ENCODE measurements at regions not wholly inside any gene's neighbourhood (a gene's known extent, or its start where the extent isn't known, plus 50 kb on each side); places are given as distances from the start of the nearest gene placed in this dataset.
"Not testable (repeated sequence)": the region's sequence is repeated elsewhere in the genome, so short reads cannot be mapped to it uniquely, and the experiment has no call there.

- no peak overlapping the region for H3K4me3 ChIP-seq (ENCODE audit: low read length)
- Mint-ChIP-seq H3K27ac (no peak overlapping the region), H3K9me3 (peaks cover 0 to 8% (median 0%) of the 10 kb centered on the region in 11 donors), H3K36me3 (no peaks in the 10 kb centered on the region), H3K4me3 (no peak overlapping the region), H3K4me1 (no peaks in the 10 kb centered on the region), H3K27me3 (peaks cover 0 to 13% (median 7%) of the 10 kb centered on the region in 5 donors)
- H3K4me1 ChIP-seq (ENCODE audit: control insufficient read depth in 2 of 2, insufficient read depth in 2 of 2, low read length in 2 of 2): no peaks in the 10 kb centered on the region
- H3K27ac ChIP-seq (ENCODE audit: low read depth, low read length): no peak overlapping the region
- H3K9me3 ChIP-seq (ENCODE audit: control insufficient read depth in 2 of 3, low read length in 3 of 3): no peaks in the 10 kb centered on the region
- ChIA-PET CTCF (no interaction called here), POLR2A (no interaction called here)
- ATAC-seq (no peak), DNase-seq (no peak)
- H3K27me3 ChIP-seq (ENCODE audit: control insufficient read depth in 2 of 2, insufficient read depth in 2 of 2, low read length in 2 of 2): no peaks in the 10 kb centered on the region
- H3K36me3 ChIP-seq (ENCODE audit: control insufficient read depth in 2 of 3, insufficient read depth in 3 of 3, low read length in 3 of 3): no peaks in the 10 kb centered on the region
- intact Hi-C loops (cut with micrococcal nuclease): no loop called here
Measured at GRCh38 chr12:131407221-131408035, 303.5 kb upstream of the SFSWAP start.

- Histone ChIP-seq H3K36me3 (ENCODE audit: control insufficient read depth in 2 of 3, insufficient read depth in 3 of 3, low read length in 3 of 3) (no peaks in the 10 kb centered on the region), H3K9me3 (ENCODE audit: control insufficient read depth in 2 of 3, low read length in 3 of 3) (no peaks in the 10 kb centered on the region), H3K4me1 (ENCODE audit: control insufficient read depth in 2 of 2, insufficient read depth in 2 of 2, low read length in 2 of 2) (no peaks in the 10 kb centered on the region), H3K4me3 (ENCODE audit: low read length) (no peak overlapping the region), H3K27ac (ENCODE audit: low read depth, low read length) (no peak overlapping the region), H3K27me3 (ENCODE audit: control insufficient read depth in 2 of 2, insufficient read depth in 2 of 2, low read length in 2 of 2) (no peaks in the 10 kb centered on the region)
- DNase-seq (no peak), ATAC-seq (no peak)
- intact Hi-C loops (cut with micrococcal nuclease): no loop called here
- ChIA-PET POLR2A (no interaction called here), CTCF (no interaction called here)
- no peaks in the 10 kb centered on the region for H3K36me3 Mint-ChIP-seq
- peaks cover 0 to 8% (median 0%) of the 10 kb centered on the region in 11 donors for H3K9me3 Mint-ChIP-seq
- H3K27me3 Mint-ChIP-seq: peaks cover 0 to 17% (median 9%) of the 10 kb centered on the region in 5 donors
- H3K4me1 Mint-ChIP-seq: no peaks in the 10 kb centered on the region
- no peak overlapping the region for H3K4me3 Mint-ChIP-seq
- no peak overlapping the region for H3K27ac Mint-ChIP-seq
Measured at GRCh38 chr12:131408036-131408365, 302.9 kb upstream of the SFSWAP start.

GRCh38 chr12:131408484-131408883 lies 302.4 kb upstream of the SFSWAP start:
- CTCF ChIA-PET: interaction anchor here (0.6 kb wide), 1 partner anchor 94 kb away, joined by 3 read pairs; no protein-coding TSS in a partner anchor
- no peaks in the 10 kb centered on the region for H3K4me1 Mint-ChIP-seq
- peaks cover 0 to 8% (median 0%) of the 10 kb centered on the region in 11 donors for H3K9me3 Mint-ChIP-seq
- no peaks in the 10 kb centered on the region for H3K36me3 Mint-ChIP-seq
- no peak overlapping the region for H3K27ac Mint-ChIP-seq
- no peaks in the 10 kb centered on the region for H3K4me1 ChIP-seq (ENCODE audit: control insufficient read depth in 2 of 2, insufficient read depth in 2 of 2, low read length in 2 of 2)
- POLR2A ChIA-PET: no interaction called here
- intact Hi-C loops (cut with micrococcal nuclease): no loop called here
- DNase-seq: no peak
- H3K27ac ChIP-seq (ENCODE audit: low read depth, low read length): no peak overlapping the region
- no peak for ATAC-seq
- H3K36me3 ChIP-seq (ENCODE audit: control insufficient read depth in 2 of 3, insufficient read depth in 3 of 3, low read length in 3 of 3): no peaks in the 10 kb centered on the region
- H3K4me3 Mint-ChIP-seq: no peak overlapping the region
- peaks cover 0 to 17% (median 9%) of the 10 kb centered on the region in 5 donors for H3K27me3 Mint-ChIP-seq
- no peak overlapping the region for H3K4me3 ChIP-seq (ENCODE audit: low read length)
- no peaks in the 10 kb centered on the region for H3K27me3 ChIP-seq (ENCODE audit: control insufficient read depth in 2 of 2, insufficient read depth in 2 of 2, low read length in 2 of 2)
- no peaks in the 10 kb centered on the region for H3K9me3 ChIP-seq (ENCODE audit: control insufficient read depth in 2 of 3, low read length in 3 of 3)

- H3K36me3 Mint-ChIP-seq: no peaks in the 10 kb centered on the region
- POLR2A ChIA-PET: no interaction called here
Measured at GRCh38 chr12:131409211-131409610, 301.7 kb upstream of the SFSWAP start.

GRCh38 chr12:131411827-131412226 lies 299.1 kb upstream of the SFSWAP start:
- POLR2A ChIA-PET; ATAC-seq; H3K36me3 Mint-ChIP-seq; H3K27ac ChIP-seq (ENCODE audit: low read depth, low read length); H3K27ac Mint-ChIP-seq; H3K4me1 Mint-ChIP-seq; H3K4me3 ChIP-seq (ENCODE audit: low read length); intact Hi-C loops (cut with micrococcal nuclease); H3K4me1 ChIP-seq (ENCODE audit: control insufficient read depth in 2 of 2, insufficient read depth in 2 of 2, low read length in 2 of 2); H3K4me3 Mint-ChIP-seq; H3K36me3 ChIP-seq (ENCODE audit: control insufficient read depth in 2 of 3, insufficient read depth in 3 of 3, low read length in 3 of 3); CTCF ChIA-PET; DNase-seq; H3K9me3 ChIP-seq (ENCODE audit: control insufficient read depth in 2 of 3, low read length in 3 of 3); H3K27me3 ChIP-seq (ENCODE audit: control insufficient read depth in 2 of 2, insufficient read depth in 2 of 2, low read length in 2 of 2); H3K9me3 Mint-ChIP-seq: not testable (repeated sequence)
- peaks cover 0 to 17% (median 0%) of the 10 kb centered on the region in 5 donors for H3K27me3 Mint-ChIP-seq

More at GRCh38 chr12:131409211-131409610, 301.7 kb upstream of the SFSWAP start:
- Histone ChIP-seq H3K4me1 (ENCODE audit: control insufficient read depth in 2 of 2, insufficient read depth in 2 of 2, low read length in 2 of 2) (no peaks in the 10 kb centered on the region), H3K9me3 (ENCODE audit: control insufficient read depth in 2 of 3, low read length in 3 of 3) (no peaks in the 10 kb centered on the region), H3K27ac (ENCODE audit: low read depth, low read length) (no peak overlapping the region), H3K27me3 (ENCODE audit: control insufficient read depth in 2 of 2, insufficient read depth in 2 of 2, low read length in 2 of 2) (no peaks in the 10 kb centered on the region), H3K36me3 (ENCODE audit: control insufficient read depth in 2 of 3, insufficient read depth in 3 of 3, low read length in 3 of 3) (no peaks in the 10 kb centered on the region), H3K4me3 (ENCODE audit: low read length) (no peak overlapping the region)
- H3K4me1 Mint-ChIP-seq: no peaks in the 10 kb centered on the region
- no peak overlapping the region for H3K4me3 Mint-ChIP-seq
- peaks cover 0 to 17% (median 9%) of the 10 kb centered on the region in 5 donors for H3K27me3 Mint-ChIP-seq
- DNase-seq: no peak
- H3K27ac Mint-ChIP-seq: no peak overlapping the region
- CTCF ChIA-PET: interaction anchor here (0.6 kb wide), 1 partner anchor 94 kb away, joined by 3 read pairs; no protein-coding TSS in a partner anchor
- intact Hi-C loops (cut with micrococcal nuclease): no loop called here
- ATAC-seq: no peak
- H3K9me3 Mint-ChIP-seq: peaks cover 0 to 8% (median 0%) of the 10 kb centered on the region in 11 donors

GRCh38 chr12:131413006-131413405 lies 297.9 kb upstream of the SFSWAP start:
- Mint-ChIP-seq H3K9me3 (peaks cover 0 to 4% (median 0%) of the 10 kb centered on the region in 11 donors), H3K27me3 (peaks cover 0 to 17% (median 0%) of the 10 kb centered on the region in 5 donors), H3K36me3 (no peaks in the 10 kb centered on the region)

GRCh38 chr12:131413471-131413870 lies 297.4 kb upstream of the SFSWAP start:
- ATAC-seq (no peak), DNase-seq (no peak)
- ChIA-PET POLR2A (no interaction called here), CTCF (no interaction called here)
- no peak overlapping the region for H3K27ac Mint-ChIP-seq
- Histone ChIP-seq H3K36me3 (ENCODE audit: control insufficient read depth in 2 of 3, insufficient read depth in 3 of 3, low read length in 3 of 3) (no peaks in the 10 kb centered on the region), H3K9me3 (ENCODE audit: control insufficient read depth in 2 of 3, low read length in 3 of 3) (no peaks in the 10 kb centered on the region), H3K4me3 (ENCODE audit: low read length) (no peak overlapping the region), H3K27me3 (ENCODE audit: control insufficient read depth in 2 of 2, insufficient read depth in 2 of 2, low read length in 2 of 2) (no peaks in the 10 kb centered on the region), H3K4me1 (ENCODE audit: control insufficient read depth in 2 of 2, insufficient read depth in 2 of 2, low read length in 2 of 2) (no peaks in the 10 kb centered on the region), H3K27ac (ENCODE audit: low read depth, low read length) (no peak overlapping the region)
- H3K4me1 Mint-ChIP-seq: no peaks in the 10 kb centered on the region
- intact Hi-C loops (cut with micrococcal nuclease): no loop called here
- H3K9me3 Mint-ChIP-seq: peaks cover 0 to 4% (median 0%) of the 10 kb centered on the region in 11 donors
- no peak overlapping the region for H3K4me3 Mint-ChIP-seq
- H3K27me3 Mint-ChIP-seq: peaks cover 0 to 17% (median 0%) of the 10 kb centered on the region in 5 donors
- H3K36me3 Mint-ChIP-seq: no peaks in the 10 kb centered on the region

More at GRCh38 chr12:131413006-131413405, 297.9 kb upstream of the SFSWAP start:
- intact Hi-C loops (cut with micrococcal nuclease): no loop called here
- Histone ChIP-seq H3K36me3 (ENCODE audit: control insufficient read depth in 2 of 3, insufficient read depth in 3 of 3, low read length in 3 of 3) (no peaks in the 10 kb centered on the region), H3K27ac (ENCODE audit: low read depth, low read length) (no peak overlapping the region), H3K4me1 (ENCODE audit: control insufficient read depth in 2 of 2, insufficient read depth in 2 of 2, low read length in 2 of 2) (no peaks in the 10 kb centered on the region), H3K9me3 (ENCODE audit: control insufficient read depth in 2 of 3, low read length in 3 of 3) (no peaks in the 10 kb centered on the region), H3K27me3 (ENCODE audit: control insufficient read depth in 2 of 2, insufficient read depth in 2 of 2, low read length in 2 of 2) (no peaks in the 10 kb centered on the region), H3K4me3 (ENCODE audit: low read length) (no peak overlapping the region)
- DNase-seq (no peak), ATAC-seq (no peak)
- ChIA-PET CTCF (no interaction called here), POLR2A (no interaction called here)
- Mint-ChIP-seq H3K27ac (no peak overlapping the region), H3K4me3 (no peak overlapping the region), H3K4me1 (no peaks in the 10 kb centered on the region)

Measured in naive thymus-derived CD4-positive, alpha-beta T cell (primary cell).